GM23338 (cell line): ENCODE measurements at regions not wholly inside any gene's neighbourhood (a gene's known extent, or its start where the extent isn't known, plus 50 kb on each side); places are given as distances from the start of the nearest gene placed in this dataset.

ENCODE experiments used
- ATAC-seq: fragments of 200-7000 bp; cut with Tn5 transposase; 3 replicates; pipeline ENCODE4 v1.9.1; 2020
- DNase-seq: peaks from one replicate; pipeline ENCODE4 v3.0.0-alpha.2; 2015; ENCODE audit warnings: low spot score
- H2AFZ ChIP-seq: fragments of 200-600 bp; sonication (generic); 2 replicates; pipeline ENCODE4 v1.8.0; 2016; ENCODE audit warnings: antibody characterized with exemption, mild to moderate bottlenecking, moderate library complexity
- H3F3A ChIP-seq: fragments of 200-600 bp; sonication (generic); replicated peaks from 2 replicates; pipeline ENCODE4 v1.8.0; 2017; ENCODE audit warnings: antibody characterized with exemption, mixed run types, low read depth
- H3K27ac ChIP-seq: fragments of 200-600 bp; sonication (generic); 2 replicates; pipeline ENCODE4 v1.6.1; 2016; ENCODE audit warnings: low read depth
- H3K27me3 ChIP-seq: fragments of 200-600 bp; sonication (generic); 2 replicates; pipeline ENCODE4 v1.8.0; 2016; ENCODE audit warnings: mild to moderate bottlenecking, mixed run types, moderate library complexity; ENCODE audit not compliant: insufficient read depth
- H3K36me3 ChIP-seq: fragments of 200-600 bp; sonication (generic); 2 replicates; pipeline ENCODE4 v1.8.0; 2016; ENCODE audit warnings: mild to moderate bottlenecking; ENCODE audit not compliant: insufficient read depth
- H3K4me1 ChIP-seq: fragments of 200-600 bp; sonication (generic); 2 replicates; pipeline ENCODE4 v1.8.0; 2016; ENCODE audit warnings: mild to moderate bottlenecking, moderate library complexity; ENCODE audit not compliant: insufficient read depth
- H3K4me2 ChIP-seq: fragments of 200-600 bp; sonication (generic); 2 replicates; pipeline ENCODE4 v1.7.1; 2017; ENCODE audit warnings: mixed run types
- H3K4me3 ChIP-seq: fragments of 200-600 bp; sonication (generic); 2 replicates; pipeline ENCODE4 v1.6.1; 2016; ENCODE audit warnings: mixed run types
- H3K79me2 ChIP-seq: fragments of 200-600 bp; sonication (generic); replicated peaks from 2 replicates; pipeline ENCODE4 v1.8.0; 2017; ENCODE audit warnings: mild to moderate bottlenecking; ENCODE audit not compliant: insufficient read depth
- H3K9me2 ChIP-seq: fragments of 200-600 bp; sonication (generic); 2 replicates; pipeline ENCODE4 v1.8.0; 2017; ENCODE audit not compliant: insufficient read depth
- H4K20me1 ChIP-seq: fragments of 200-600 bp; sonication (generic); replicated peaks from 2 replicates; pipeline ENCODE4 v1.8.0; 2017; ENCODE audit warnings: mild to moderate bottlenecking; ENCODE audit not compliant: insufficient read depth
- H3K27ac Mint-ChIP-seq: 2 replicates; pipeline ENCODE4 v1.8.0; 2020; ENCODE audit warnings: inconsistent platforms, mild to moderate bottlenecking, moderate library complexity, mixed read lengths
- H3K27me3 Mint-ChIP-seq: 3 replicates; pipeline ENCODE4 v1.8.0; 2022; ENCODE audit warnings: low read depth, mild to moderate bottlenecking, moderate library complexity, mixed read lengths, inconsistent platforms; ENCODE audit not compliant: insufficient read depth, poor library complexity
- H3K36me3 Mint-ChIP-seq: 3 replicates; pipeline ENCODE4 v1.8.0; 2021; ENCODE audit warnings: low read depth, mild to moderate bottlenecking, inconsistent platforms, moderate library complexity, mixed read lengths
- H3K4me1 Mint-ChIP-seq: 3 replicates; pipeline ENCODE4 v1.8.0; 2020; ENCODE audit warnings: mild to moderate bottlenecking, inconsistent platforms, mixed read lengths
- H3K4me3 Mint-ChIP-seq: 3 replicates; pipeline ENCODE4 v1.8.0; 2021; ENCODE audit warnings: moderate library complexity, mild to moderate bottlenecking, inconsistent platforms, mixed read lengths
- H3K9me3 Mint-ChIP-seq: 3 replicates; pipeline ENCODE4 v1.8.0; 2020; ENCODE audit warnings: moderate library complexity, mild to moderate bottlenecking, inconsistent platforms, mixed read lengths
- CREB1 ChIP-seq: fragments of 250-450 bp; sonication (Bioruptor Pico); IDR thresholded peaks from 2 replicates; pipeline ENCODE4 v1.5.0; 2020; ENCODE audit warnings: low read depth, mild to moderate bottlenecking, moderate library complexity
- EZH2 ChIP-seq: fragments of 200-600 bp; sonication (generic); IDR thresholded peaks from one replicate; pipeline ENCODE4 v1.8.0; 2017; ENCODE audit warnings: antibody characterized with exemption, mild to moderate bottlenecking, low read depth; ENCODE audit not compliant: unreplicated experiment
- EZH2phosphoT487 ChIP-seq: fragments of 200-600 bp; sonication (generic); IDR thresholded peaks from one replicate; pipeline ENCODE4 v1.8.1; 2018; ENCODE audit warnings: antibody characterized with exemption; ENCODE audit not compliant: unreplicated experiment
- JUNB ChIP-seq: IDR thresholded peaks from one replicate; pipeline ENCODE4 v1.6.1; 2016; ENCODE audit warnings: antibody characterized with exemption; ENCODE audit not compliant: unreplicated experiment
- NANOG ChIP-seq: IDR thresholded peaks from 2 replicates; pipeline ENCODE4 v1.6.1; 2016; ENCODE audit warnings: antibody characterized with exemption, borderline replicate concordance
- POLR2AphosphoS5 ChIP-seq: IDR thresholded peaks from 2 replicates; pipeline ENCODE4 v1.6.1; 2016; ENCODE audit warnings: antibody characterized with exemption, low read depth
- STAT1 ChIP-seq: IDR thresholded peaks from one replicate; pipeline ENCODE4 v1.6.1; 2016; ENCODE audit warnings: antibody characterized with exemption; ENCODE audit not compliant: unreplicated experiment
- ZNF114 ChIP-seq: fragments of 250-450 bp; sonication (Bioruptor Pico); IDR thresholded peaks from 2 replicates; pipeline ENCODE4 v1.5.0; 2020; ENCODE audit warnings: mild to moderate bottlenecking, moderate library complexity
- ZNF331 ChIP-seq: fragments of 250-450 bp; sonication (Bioruptor Pico); IDR thresholded peaks from 2 replicates; pipeline ENCODE4 v1.5.0; 2020; ENCODE audit warnings: low read depth, mild to moderate bottlenecking, moderate library complexity
- ZNF462 ChIP-seq: fragments of 250-450 bp; sonication (Bioruptor Pico); IDR thresholded peaks from 2 replicates; pipeline ENCODE4 v1.5.0; 2020; ENCODE audit warnings: mild to moderate bottlenecking, moderate library complexity
- TF ChIP-seq, protein P1 (sequence below): IDR thresholded peaks from 2 replicates; pipeline ENCODE4 v1.6.1; 2016; ENCODE audit warnings: antibody characterized with exemption
- TF ChIP-seq, protein P2 (sequence below), 2 experiments: fragments of 200-600 bp in 1 of 2; sonication (generic) in 1 of 2; conservative IDR thresholded peaks; 2 replicates each; pipeline versions ENCODE4 v1.5.1 to v1.6.1; 2016 to 2017; ENCODE audit warnings: antibody characterized with exemption in 2 of 2, low read depth in 2 of 2, mild to moderate bottlenecking in 2 of 2, moderate library complexity in 1 of 2
- TF ChIP-seq, protein P3 (sequence below): IDR thresholded peaks from one replicate; pipeline ENCODE4 v1.6.1; 2018; ENCODE audit warnings: antibody characterized with exemption; ENCODE audit not compliant: unreplicated experiment

DNA sequence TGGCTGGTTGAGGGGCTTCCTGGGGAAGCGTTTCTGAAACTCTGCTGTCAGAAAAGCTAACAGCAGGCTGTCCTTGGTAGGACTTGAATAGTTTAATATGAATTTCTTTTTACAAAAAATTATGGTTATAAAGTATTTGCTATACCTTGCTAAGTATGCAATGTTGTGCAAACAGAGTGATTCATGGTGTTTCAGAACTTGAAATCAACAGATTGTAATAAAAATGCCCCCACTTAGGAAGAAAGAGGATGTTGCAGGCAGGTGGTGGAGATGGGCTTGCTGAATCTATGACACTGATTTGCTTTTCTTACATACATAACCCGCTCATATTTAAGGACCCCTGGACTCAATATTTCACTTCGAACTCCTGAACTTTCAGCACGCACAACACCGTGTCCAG, 211.6 kb downstream of the THBS2 start:
- H3K27me3 ChIP-seq, result no peaks in the 10 kb centered on the region
- peaks cover 5% of the 10 kb centered on the region for H3K36me3 Mint-ChIP-seq
- H3K9me2 ChIP-seq, result 0 out of 2 replicates have a peak, but pooled peaks cover 3% of the 10 kb centered on the region
- H2AFZ ChIP-seq, result no peak overlapping the region
- ATAC-seq (no peak), DNase-seq (no peak)
- H3K4me3 ChIP-seq, result no peak overlapping the region
- H3K4me1 Mint-ChIP-seq, result no peaks in the 10 kb centered on the region
- peaks cover 3% of the 10 kb centered on the region for H3K27me3 Mint-ChIP-seq
- no peaks in the 10 kb centered on the region for H3K79me2 ChIP-seq
- no peak for TF ChIP-seq EZH2
- TF ChIP-seq ZNF114 (CRISPR knock-in tag), result no peak
- TF ChIP-seq, protein P1, sequence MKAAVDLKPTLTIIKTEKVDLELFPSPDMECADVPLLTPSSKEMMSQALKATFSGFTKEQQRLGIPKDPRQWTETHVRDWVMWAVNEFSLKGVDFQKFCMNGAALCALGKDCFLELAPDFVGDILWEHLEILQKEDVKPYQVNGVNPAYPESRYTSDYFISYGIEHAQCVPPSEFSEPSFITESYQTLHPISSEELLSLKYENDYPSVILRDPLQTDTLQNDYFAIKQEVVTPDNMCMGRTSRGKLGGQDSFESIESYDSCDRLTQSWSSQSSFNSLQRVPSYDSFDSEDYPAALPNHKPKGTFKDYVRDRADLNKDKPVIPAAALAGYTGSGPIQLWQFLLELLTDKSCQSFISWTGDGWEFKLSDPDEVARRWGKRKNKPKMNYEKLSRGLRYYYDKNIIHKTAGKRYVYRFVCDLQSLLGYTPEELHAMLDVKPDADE, result no peak
- TF ChIP-seq, protein P2, sequence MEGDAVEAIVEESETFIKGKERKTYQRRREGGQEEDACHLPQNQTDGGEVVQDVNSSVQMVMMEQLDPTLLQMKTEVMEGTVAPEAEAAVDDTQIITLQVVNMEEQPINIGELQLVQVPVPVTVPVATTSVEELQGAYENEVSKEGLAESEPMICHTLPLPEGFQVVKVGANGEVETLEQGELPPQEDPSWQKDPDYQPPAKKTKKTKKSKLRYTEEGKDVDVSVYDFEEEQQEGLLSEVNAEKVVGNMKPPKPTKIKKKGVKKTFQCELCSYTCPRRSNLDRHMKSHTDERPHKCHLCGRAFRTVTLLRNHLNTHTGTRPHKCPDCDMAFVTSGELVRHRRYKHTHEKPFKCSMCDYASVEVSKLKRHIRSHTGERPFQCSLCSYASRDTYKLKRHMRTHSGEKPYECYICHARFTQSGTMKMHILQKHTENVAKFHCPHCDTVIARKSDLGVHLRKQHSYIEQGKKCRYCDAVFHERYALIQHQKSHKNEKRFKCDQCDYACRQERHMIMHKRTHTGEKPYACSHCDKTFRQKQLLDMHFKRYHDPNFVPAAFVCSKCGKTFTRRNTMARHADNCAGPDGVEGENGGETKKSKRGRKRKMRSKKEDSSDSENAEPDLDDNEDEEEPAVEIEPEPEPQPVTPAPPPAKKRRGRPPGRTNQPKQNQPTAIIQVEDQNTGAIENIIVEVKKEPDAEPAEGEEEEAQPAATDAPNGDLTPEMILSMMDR (conservative IDR thresholded peaks at IDR 0.05; ENCODE audit: low read depth in 2 of 2), result no peak
- TF ChIP-seq NANOG, result no peak
- no peak for TF ChIP-seq STAT1
- TF ChIP-seq, protein P3, sequence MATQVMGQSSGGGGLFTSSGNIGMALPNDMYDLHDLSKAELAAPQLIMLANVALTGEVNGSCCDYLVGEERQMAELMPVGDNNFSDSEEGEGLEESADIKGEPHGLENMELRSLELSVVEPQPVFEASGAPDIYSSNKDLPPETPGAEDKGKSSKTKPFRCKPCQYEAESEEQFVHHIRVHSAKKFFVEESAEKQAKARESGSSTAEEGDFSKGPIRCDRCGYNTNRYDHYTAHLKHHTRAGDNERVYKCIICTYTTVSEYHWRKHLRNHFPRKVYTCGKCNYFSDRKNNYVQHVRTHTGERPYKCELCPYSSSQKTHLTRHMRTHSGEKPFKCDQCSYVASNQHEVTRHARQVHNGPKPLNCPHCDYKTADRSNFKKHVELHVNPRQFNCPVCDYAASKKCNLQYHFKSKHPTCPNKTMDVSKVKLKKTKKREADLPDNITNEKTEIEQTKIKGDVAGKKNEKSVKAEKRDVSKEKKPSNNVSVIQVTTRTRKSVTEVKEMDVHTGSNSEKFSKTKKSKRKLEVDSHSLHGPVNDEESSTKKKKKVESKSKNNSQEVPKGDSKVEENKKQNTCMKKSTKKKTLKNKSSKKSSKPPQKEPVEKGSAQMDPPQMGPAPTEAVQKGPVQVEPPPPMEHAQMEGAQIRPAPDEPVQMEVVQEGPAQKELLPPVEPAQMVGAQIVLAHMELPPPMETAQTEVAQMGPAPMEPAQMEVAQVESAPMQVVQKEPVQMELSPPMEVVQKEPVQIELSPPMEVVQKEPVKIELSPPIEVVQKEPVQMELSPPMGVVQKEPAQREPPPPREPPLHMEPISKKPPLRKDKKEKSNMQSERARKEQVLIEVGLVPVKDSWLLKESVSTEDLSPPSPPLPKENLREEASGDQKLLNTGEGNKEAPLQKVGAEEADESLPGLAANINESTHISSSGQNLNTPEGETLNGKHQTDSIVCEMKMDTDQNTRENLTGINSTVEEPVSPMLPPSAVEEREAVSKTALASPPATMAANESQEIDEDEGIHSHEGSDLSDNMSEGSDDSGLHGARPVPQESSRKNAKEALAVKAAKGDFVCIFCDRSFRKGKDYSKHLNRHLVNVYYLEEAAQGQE, result no peak
- TF ChIP-seq ZNF462 (CRISPR knock-in tag), result no peak
- no peak for TF ChIP-seq POLR2AphosphoS5
- no peak for TF ChIP-seq EZH2phosphoT487
- no peak for TF ChIP-seq ZNF331
- no peak for TF ChIP-seq JUNB
- TF ChIP-seq CREB1, result no peak
- no peaks in the 10 kb centered on the region for H3K4me1 ChIP-seq
- H3K27ac Mint-ChIP-seq, result no peak overlapping the region
- peaks cover 5% of the 10 kb centered on the region for H3K36me3 ChIP-seq
- peaks cover 13% of the 10 kb centered on the region for H3K9me3 Mint-ChIP-seq
- H3K27ac ChIP-seq, result no peak overlapping the region
- H3K4me2 ChIP-seq, result no peak overlapping the region
- H4K20me1 ChIP-seq, result no peaks in the 10 kb centered on the region
- H3K4me3 Mint-ChIP-seq, result no peak overlapping the region
- no peaks in the 10 kb centered on the region for H3F3A ChIP-seq
